GM06990 (cell line): ENCODE measurements at regions not wholly inside any gene's neighbourhood (a gene's known extent, or its start where the extent isn't known, plus 50 kb on each side); places are given as distances from the start of the nearest gene placed in this dataset.
"Not testable (repeated sequence)": the region's sequence is repeated elsewhere in the genome, so short reads cannot be mapped to it uniquely, and the experiment has no call there.

Experiments used
- DNase-seq: peaks from one replicate; pipeline ENCODE4 v3.0.0-alpha.2; 2011; ENCODE audit not compliant: insufficient read length; ENCODE audit errors: extremely low read depth
- H3K27me3 ChIP-seq: replicated peaks from 2 replicates; pipeline ENCODE4 v1.6.0; 2011; ENCODE audit warnings: low read length; ENCODE audit not compliant: control insufficient read depth, insufficient read depth
- H3K36me3 ChIP-seq: 2 replicates; pipeline ENCODE4 v1.5.1; 2011; ENCODE audit warnings: low read length; ENCODE audit not compliant: control insufficient read depth, insufficient read depth
- H3K4me3 ChIP-seq: replicated peaks from 2 replicates; pipeline ENCODE4 v1.5.1; 2011; ENCODE audit warnings: low read depth, mild to moderate bottlenecking, control low read depth, low read length
- TF ChIP-seq, protein P1 (sequence below): IDR thresholded peaks from 2 replicates; pipeline ENCODE4 v1.5.1; 2011; ENCODE audit warnings: low read length, control low read depth, mild to moderate bottlenecking, inconsistent platforms; ENCODE audit not compliant: insufficient read depth, poor library complexity, severe bottlenecking

DNA sequence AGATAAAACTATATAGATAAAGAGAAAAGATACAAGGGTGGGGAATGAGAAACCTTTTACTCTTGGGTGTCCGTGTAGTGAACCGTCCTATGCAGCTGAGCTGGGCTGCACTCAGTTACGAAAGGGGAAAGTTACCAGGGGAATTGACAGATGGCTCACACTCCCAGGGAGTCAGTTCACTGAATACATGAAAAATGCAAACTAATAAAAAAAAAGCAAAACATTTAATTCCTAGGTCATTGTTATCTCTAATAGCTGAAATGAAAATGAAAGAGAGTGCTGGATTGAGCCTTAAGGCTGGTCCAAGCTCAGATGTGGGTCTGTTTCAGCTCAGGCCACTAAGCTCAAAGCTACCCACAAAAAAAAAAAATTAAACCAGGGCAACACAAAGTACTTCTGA lies 138.0 kb downstream of the THBS2 start:
- no peaks in the 10 kb centered on the region for H3K27me3 ChIP-seq
- DNase-seq: no peak
- no peak overlapping the region; the same call in 1 of the 2 replicates for H3K4me3 ChIP-seq
- TF ChIP-seq, protein P1, sequence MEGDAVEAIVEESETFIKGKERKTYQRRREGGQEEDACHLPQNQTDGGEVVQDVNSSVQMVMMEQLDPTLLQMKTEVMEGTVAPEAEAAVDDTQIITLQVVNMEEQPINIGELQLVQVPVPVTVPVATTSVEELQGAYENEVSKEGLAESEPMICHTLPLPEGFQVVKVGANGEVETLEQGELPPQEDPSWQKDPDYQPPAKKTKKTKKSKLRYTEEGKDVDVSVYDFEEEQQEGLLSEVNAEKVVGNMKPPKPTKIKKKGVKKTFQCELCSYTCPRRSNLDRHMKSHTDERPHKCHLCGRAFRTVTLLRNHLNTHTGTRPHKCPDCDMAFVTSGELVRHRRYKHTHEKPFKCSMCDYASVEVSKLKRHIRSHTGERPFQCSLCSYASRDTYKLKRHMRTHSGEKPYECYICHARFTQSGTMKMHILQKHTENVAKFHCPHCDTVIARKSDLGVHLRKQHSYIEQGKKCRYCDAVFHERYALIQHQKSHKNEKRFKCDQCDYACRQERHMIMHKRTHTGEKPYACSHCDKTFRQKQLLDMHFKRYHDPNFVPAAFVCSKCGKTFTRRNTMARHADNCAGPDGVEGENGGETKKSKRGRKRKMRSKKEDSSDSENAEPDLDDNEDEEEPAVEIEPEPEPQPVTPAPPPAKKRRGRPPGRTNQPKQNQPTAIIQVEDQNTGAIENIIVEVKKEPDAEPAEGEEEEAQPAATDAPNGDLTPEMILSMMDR: no peak
- no peaks in the 10 kb centered on the region for H3K36me3 ChIP-seq

DNA sequence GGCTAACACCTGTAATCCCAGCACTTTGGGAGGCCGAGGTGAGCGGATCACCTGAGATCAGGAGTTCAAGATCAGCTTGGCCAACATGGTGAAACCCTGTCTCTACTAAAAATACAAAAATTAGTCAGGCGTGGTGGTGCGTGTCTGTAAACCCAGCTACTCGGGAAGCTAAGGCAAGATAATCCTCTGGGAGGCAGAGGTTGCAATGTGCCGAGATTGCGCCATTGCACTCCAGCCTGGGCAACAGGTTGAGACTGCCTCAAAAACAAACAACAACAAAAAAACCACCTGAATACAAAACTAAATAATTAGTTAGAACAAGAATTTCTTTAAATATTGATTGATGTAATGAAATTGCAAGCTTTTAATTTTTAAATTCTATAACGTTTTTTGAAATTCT lies 139.0 kb downstream of the THBS2 start:
- DNase-seq, H3K27me3 ChIP-seq, H3K4me3 ChIP-seq, H3K36me3 ChIP-seq: not testable (repeated sequence)

DNA sequence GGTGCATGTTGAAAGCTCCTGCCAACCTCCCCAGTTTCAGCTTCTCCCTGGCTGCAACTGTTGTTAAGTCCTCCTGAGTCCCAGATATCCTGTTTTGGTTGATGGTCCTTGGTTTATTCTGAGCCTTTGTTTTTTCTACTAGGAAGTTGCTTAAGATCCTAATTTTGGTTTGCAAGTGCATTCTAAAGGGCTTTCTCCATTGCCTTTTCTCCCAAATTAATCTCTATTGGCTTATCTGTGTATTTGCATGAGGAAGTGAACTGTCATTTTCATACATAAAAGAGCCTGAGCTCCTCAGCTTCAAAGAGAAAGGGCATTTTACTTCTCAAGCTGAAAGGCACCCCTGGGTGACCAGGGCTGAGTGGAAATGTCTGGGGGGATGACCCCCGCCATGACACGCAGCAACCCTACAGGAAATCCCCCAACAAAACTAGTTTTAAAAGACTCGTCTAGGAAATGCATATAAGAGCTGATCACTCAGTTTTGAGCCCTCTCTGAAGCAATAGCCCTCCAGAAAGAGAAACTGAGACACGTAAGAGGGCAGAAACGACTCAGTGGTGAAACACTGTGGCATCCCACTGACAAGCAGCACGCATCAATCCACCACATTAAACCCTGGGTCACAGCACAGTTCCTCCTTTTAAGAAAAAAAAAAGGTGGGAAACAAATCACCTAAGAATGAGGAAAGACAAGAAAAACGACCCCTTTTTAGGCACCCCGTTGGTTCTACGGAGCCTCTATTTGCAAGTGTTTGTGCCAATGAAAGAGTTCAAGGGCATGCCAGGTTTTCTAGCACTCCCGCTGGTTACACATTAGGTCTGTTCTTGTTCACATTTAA lies 140.9 kb downstream of the THBS2 start:
- Histone ChIP-seq H3K4me3 (no peak overlapping the region), H3K27me3 (no peaks in the 10 kb centered on the region), H3K36me3 (no peaks in the 10 kb centered on the region)
- TF ChIP-seq, protein P1: no peak
- peak; percentile 21 for DNase-seq

DNA sequence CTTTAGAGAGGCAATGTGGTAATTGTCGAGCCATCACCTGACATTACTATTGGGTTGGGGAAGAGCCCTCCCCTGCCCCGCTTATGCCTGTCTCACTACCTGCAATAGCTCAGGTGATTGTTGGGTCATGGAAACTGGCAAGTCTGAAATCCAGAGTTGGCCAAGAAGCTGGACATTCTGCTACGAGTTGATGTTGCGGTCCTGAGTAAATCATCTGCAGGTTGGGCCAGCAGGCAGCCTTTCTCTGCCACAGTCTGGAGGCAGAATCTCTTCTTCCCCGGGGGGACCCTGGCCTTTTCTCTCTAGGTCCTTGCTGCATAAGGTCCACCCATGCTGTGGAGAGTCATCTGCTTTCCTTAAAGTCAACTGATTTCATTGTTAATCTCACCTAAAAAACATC lies 142.4 kb downstream of the THBS2 start:
- H3K4me3 ChIP-seq: no peak overlapping the region
- no peaks in the 10 kb centered on the region for H3K27me3 ChIP-seq
- no peaks in the 10 kb centered on the region for H3K36me3 ChIP-seq
- DNase-seq: no peak
- TF ChIP-seq, protein P1: no peak

DNA sequence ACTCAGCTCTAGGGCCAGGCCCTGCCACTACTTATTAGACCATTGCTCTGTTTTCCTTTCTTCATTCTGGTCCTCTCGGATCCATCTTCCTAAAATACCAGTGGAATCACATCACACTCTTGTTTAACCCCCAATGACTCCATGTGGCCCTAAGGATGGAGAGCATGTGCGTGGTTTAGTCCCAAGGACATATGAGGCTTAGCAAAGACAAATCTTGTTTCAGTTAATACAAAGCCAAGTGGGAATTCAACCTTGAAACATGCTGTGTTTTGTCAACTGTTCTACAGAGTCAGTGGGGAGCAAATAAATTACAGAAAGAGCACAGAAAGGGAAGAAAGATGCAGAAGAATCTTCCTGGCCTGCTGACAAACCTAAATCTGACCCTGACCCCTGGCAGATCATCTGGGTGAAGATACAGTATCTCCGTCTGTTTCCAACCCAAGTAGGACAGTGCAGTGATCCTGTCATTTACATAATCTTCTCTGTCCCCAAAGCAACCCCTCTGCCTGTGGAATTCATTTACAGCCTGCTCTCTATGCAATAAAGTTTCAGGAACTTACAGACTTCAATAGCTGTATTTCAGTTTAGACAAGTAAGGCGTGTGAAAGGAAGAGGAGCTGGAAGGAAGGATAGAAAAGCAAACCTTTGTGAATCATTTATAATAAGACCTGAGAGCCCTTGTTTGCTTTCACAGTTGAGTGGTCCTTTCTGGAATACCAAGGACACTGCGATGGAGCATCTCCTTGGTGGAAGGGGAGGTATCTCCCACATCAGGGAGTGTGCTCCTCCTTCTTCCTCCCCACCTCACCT lies 144.0 kb downstream of the THBS2 start:
- no peak for DNase-seq
- no peak overlapping the region for H3K4me3 ChIP-seq
- TF ChIP-seq, protein P1: no peak
- H3K36me3 ChIP-seq: no peaks in the 10 kb centered on the region
- no peaks in the 10 kb centered on the region for H3K27me3 ChIP-seq

DNA sequence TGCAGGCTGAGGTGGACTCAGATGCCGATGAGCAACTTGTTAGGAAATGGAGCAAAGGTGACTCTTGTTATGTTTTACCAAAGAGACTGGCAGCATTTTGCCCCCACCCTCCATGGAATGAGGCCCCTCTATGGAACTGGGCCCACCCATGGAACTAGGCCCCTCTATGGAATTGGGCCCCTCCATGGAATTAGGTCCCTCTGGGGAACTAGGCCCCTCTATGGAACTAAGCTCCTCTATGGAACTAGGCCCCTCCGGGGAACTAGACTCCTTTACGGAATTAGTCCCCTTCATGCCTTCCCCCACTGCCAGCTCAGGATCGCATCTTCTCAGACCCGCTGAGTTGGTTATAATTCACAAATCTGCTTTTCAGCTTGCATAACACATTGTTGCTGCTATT lies 144.9 kb downstream of the THBS2 start:
- Histone ChIP-seq H3K4me3 (no peak overlapping the region), H3K36me3 (no peaks in the 10 kb centered on the region), H3K27me3 (no peaks in the 10 kb centered on the region)
- no peak for DNase-seq
- TF ChIP-seq, protein P1: no peak
